ENCODE measurements at regions not wholly inside any gene's neighbourhood (a gene's known extent, or its start where the extent isn't known, plus 50 kb on each side); places are given as distances from the start of the nearest gene placed in this dataset.

DNA sequence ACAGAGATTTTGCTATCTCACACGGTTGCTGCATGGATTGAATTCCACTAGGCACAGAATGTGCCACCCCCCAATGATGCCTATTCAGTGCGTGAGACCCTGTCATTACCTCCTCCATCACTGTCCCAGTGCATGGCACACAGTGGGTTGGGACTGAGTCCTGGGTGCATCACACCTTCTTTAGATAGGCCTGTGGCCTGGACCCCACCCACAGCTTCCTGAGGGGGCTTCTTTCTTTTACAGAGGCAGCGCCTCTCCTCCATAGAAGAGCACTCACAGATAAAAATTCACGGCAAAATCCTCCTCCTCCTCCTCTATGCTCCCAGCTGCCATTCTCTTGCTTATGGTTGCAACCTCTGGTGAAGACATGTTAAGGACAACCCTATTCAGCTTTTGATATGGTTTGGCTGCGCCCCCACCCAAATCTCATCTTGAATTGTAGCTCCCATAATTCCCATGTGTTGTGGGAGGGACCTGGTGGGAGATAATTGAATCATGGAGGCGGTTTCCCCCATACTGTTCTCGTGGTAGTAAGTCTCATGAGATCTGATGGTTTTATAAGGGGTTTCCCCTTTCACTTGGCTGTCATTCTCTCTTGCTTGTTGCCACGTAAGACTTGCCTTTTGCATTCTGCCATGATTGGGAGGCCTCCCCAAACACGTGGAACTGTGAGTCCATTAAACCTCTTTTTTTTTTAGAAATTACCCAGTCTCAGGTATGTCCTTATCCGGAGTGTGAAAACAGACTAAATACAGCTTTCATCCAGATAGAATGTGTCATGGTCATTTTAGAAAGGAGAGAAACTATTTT, 147.6 kb downstream of the KLF13 start:
- no peaks in the 10 kb centered on the region for H3K36me3 Mint-ChIP-seq
- H3K4me3 Mint-ChIP-seq, result no peak overlapping the region
- TF ChIP-seq, protein P1, sequence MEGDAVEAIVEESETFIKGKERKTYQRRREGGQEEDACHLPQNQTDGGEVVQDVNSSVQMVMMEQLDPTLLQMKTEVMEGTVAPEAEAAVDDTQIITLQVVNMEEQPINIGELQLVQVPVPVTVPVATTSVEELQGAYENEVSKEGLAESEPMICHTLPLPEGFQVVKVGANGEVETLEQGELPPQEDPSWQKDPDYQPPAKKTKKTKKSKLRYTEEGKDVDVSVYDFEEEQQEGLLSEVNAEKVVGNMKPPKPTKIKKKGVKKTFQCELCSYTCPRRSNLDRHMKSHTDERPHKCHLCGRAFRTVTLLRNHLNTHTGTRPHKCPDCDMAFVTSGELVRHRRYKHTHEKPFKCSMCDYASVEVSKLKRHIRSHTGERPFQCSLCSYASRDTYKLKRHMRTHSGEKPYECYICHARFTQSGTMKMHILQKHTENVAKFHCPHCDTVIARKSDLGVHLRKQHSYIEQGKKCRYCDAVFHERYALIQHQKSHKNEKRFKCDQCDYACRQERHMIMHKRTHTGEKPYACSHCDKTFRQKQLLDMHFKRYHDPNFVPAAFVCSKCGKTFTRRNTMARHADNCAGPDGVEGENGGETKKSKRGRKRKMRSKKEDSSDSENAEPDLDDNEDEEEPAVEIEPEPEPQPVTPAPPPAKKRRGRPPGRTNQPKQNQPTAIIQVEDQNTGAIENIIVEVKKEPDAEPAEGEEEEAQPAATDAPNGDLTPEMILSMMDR (conservative IDR thresholded peaks at IDR 0.05), result no peak
- H3K9me3 Mint-ChIP-seq, result no peaks in the 10 kb centered on the region
- peaks cover 7% of the 10 kb centered on the region for H3K4me1 Mint-ChIP-seq (ENCODE audit: unreplicated experiment)
- no peak for DNase-seq (ENCODE audit: extremely low spot score, unreplicated experiment)
- peaks cover 3% of the 10 kb centered on the region for H3K27me3 Mint-ChIP-seq
- no peak overlapping the region for H3K27ac Mint-ChIP-seq

DNA sequence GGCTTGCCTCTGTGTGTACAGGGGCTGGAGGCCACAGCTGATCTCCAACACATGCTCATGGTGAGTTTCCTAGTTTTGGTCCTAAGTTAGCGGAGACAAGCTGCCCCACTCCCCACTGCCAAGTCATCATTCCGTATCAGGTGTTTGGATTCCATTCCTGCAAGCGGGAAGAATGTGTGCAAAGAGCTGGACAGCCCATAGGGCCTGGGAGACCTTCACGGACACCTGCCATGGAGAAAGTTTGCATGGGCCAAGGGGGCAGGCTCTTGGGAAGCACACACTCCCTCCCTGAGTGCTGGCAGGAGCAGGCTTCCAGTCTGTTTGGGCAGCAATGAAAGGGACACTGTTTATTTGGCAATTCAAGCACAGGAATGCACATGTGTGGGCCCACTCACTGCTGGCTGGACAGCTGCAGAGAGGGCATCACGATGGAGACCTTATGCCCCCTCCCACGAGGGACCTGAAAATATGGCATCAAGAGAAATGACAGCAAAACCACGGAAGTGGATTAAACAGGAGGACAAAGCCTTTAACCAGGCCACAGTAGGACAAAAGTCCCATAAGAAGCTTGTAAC, 149.7 kb downstream of the KLF13 start:
- Mint-ChIP-seq H3K4me1 (ENCODE audit: unreplicated experiment) (peaks cover 7% of the 10 kb centered on the region), H3K27ac (no peak overlapping the region), H3K4me3 (no peak overlapping the region), H3K27me3 (peaks cover 17% of the 10 kb centered on the region), H3K9me3 (no peaks in the 10 kb centered on the region), H3K36me3 (no peaks in the 10 kb centered on the region)
- DNase-seq (ENCODE audit: extremely low spot score, unreplicated experiment), result no peak
- TF ChIP-seq, protein P1 (conservative IDR thresholded peaks at IDR 0.05), result no peak

DNA sequence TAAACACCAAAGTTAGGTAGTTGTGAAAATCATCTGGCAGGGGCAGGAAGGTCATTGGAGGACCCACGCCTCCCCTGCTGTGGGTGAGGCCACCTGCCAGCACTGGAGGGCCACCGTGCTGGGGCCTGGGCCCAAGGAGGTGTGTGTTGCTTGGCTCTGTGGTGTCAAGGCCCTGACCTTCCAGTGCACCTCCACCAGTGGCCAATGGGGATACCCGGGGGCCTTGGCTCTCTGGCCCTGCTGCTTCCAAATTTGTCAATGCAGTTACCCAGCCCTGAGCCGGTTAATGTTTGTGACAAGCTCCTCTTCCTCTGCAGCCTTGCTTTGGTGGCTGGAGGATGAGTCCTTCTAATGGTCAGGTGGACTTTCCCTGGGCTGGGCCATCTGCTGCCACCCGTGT, 150.2 kb downstream of the KLF13 start:
- DNase-seq (ENCODE audit: extremely low spot score, unreplicated experiment), result no peak
- no peak overlapping the region for H3K27ac Mint-ChIP-seq
- H3K36me3 Mint-ChIP-seq, result no peaks in the 10 kb centered on the region
- H3K27me3 Mint-ChIP-seq, result peaks cover 22% of the 10 kb centered on the region
- H3K4me1 Mint-ChIP-seq (ENCODE audit: unreplicated experiment), result peaks cover 7% of the 10 kb centered on the region
- no peaks in the 10 kb centered on the region for H3K9me3 Mint-ChIP-seq
- TF ChIP-seq, protein P1 (conservative IDR thresholded peaks at IDR 0.05), result no peak
- no peak overlapping the region for H3K4me3 Mint-ChIP-seq

DNA sequence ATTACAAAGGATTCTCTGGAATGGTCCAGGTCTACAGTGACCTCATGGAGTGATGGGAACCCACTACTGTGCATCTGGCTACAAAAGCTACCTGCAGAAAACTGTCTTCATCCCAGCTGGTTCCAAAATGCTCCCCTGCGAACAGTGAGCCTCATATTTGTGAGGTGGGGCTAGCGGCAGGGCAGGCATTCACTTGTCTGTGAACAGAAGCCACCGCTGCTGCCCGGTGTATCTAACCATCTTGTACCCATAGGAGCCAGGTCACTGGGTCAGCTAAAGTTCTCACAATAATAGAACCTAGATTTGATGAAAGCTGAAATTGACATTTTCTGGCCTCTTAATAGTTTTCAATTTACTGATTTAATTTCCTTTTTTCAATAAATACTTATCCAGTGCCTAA, 150.7 kb downstream of the KLF13 start:
- no peak overlapping the region for H3K4me3 Mint-ChIP-seq
- TF ChIP-seq, protein P1 (conservative IDR thresholded peaks at IDR 0.05), result no peak
- DNase-seq (ENCODE audit: extremely low spot score, unreplicated experiment), result no peak
- H3K27me3 Mint-ChIP-seq, result peaks cover 25% of the 10 kb centered on the region
- peaks cover 7% of the 10 kb centered on the region for H3K4me1 Mint-ChIP-seq (ENCODE audit: unreplicated experiment)
- H3K36me3 Mint-ChIP-seq, result no peaks in the 10 kb centered on the region
- H3K9me3 Mint-ChIP-seq, result no peaks in the 10 kb centered on the region
- H3K27ac Mint-ChIP-seq, result no peak overlapping the region

- no peaks in the 10 kb centered on the region for H3K9me3 Mint-ChIP-seq
- peaks cover 3% of the 10 kb centered on the region for H3K4me1 Mint-ChIP-seq (ENCODE audit: unreplicated experiment)
- DNase-seq (ENCODE audit: extremely low spot score, unreplicated experiment), result no peak
- TF ChIP-seq, protein P1 (conservative IDR thresholded peaks at IDR 0.05), result no peak
- peaks cover 33% of the 10 kb centered on the region for H3K27me3 Mint-ChIP-seq
- H3K27ac Mint-ChIP-seq, result no peak overlapping the region
- no peak overlapping the region for H3K4me3 Mint-ChIP-seq
- no peaks in the 10 kb centered on the region for H3K36me3 Mint-ChIP-seq
These were observed 151.4 kb downstream of the KLF13 start for GRCh38 chr15:31477851-31478701.

All from type B pancreatic cell (in vitro differentiated cells).